Lower leg skin (tissue), 4 donors: ENCODE measurements at regions not wholly inside any gene's neighbourhood (a gene's known extent, or its start where the extent isn't known, plus 50 kb on each side); places are given as distances from the start of the nearest gene placed in this dataset.

Source experiments
- DNase-seq, 2 donors: peaks; one replicate each; pipeline ENCODE4 v3.0.0-alpha.2; 2019; ENCODE audit warnings: low spot score in 2 of 2
- H3K4me3 ChIP-seq: fragments of 200-600 bp; sonication (generic); 2 replicates; pipeline ENCODE4 v1.5.1; 2017; ENCODE audit warnings: mild to moderate bottlenecking, low read depth; ENCODE audit not compliant: poor library complexity, severe bottlenecking
- CTCF ChIP-seq, 3 donors: fragments of 450-650 bp; IDR thresholded peaks; one replicate each; pipeline ENCODE4 v1.5.1; 2016; ENCODE audit warnings: antibody characterized with exemption in 3 of 3, mild to moderate bottlenecking in 3 of 3, moderate library complexity in 2 of 3
- POLR2A ChIP-seq, 2 donors: fragments of 450-650 bp; IDR thresholded peaks; one replicate each; pipeline ENCODE4 v1.6.1; 2016 to 2017; ENCODE audit warnings: antibody characterized with exemption in 2 of 2, mild to moderate bottlenecking in 1 of 2, moderate library complexity in 1 of 2
- WGBS, 2 donors: methylation state at CpG; one replicate each; pipeline ENCODE4 v1.1.5; 2018; 5-methylcytosine and 5-hydroxymethylcytosine counted together
- intact Hi-C: fragments of 100-400 bp; cut with DNase I; formaldehyde crosslinking; loops from one replicate; pipeline ENCODE4 v1.15.0; 2023; ENCODE audit warnings: low total_unique reads

GRCh38 chr1:201626629-201627275, 87.8 kb downstream of the NAV1 start:
- H3K4me3 ChIP-seq = no peak overlapping the region
- TF ChIP-seq POLR2A (IDR thresholded peaks at IDR 0.05) = no peak
- TF ChIP-seq CTCF (IDR thresholded peaks at IDR 0.05) = no peak
- intact Hi-C loops = no loop called here
- DNase-seq = no peak
- WGBS, 2 donors = 72 to 74% methylated on average over 4 of the region's 4 CpGs

- DNase-seq = no peak
- 56 to 71% methylated on average over 5 to 6 of the region's 6 CpGs for WGBS, 2 donors
- intact Hi-C loops = no loop called here
- H3K4me3 ChIP-seq = no peak overlapping the region
- TF ChIP-seq POLR2A (IDR thresholded peaks at IDR 0.05) = no peak
- no peak for TF ChIP-seq CTCF (IDR thresholded peaks at IDR 0.05)
Measured at GRCh38 chr1:201628490-201628889, 89.6 kb downstream of the NAV1 start.

GRCh38 chr1:201630582-201630981, 91.7 kb downstream of the NAV1 start:
- WGBS, 2 donors = 72 to 75% methylated on average over 6 of the region's 6 CpGs
- no peak overlapping the region for H3K4me3 ChIP-seq
- intact Hi-C loops = no loop called here
- no peak for DNase-seq
- no peak for TF ChIP-seq POLR2A (IDR thresholded peaks at IDR 0.05)
- TF ChIP-seq CTCF (IDR thresholded peaks at IDR 0.05) = no peak

GRCh38 chr1:201631037-201631436, 92.1 kb downstream of the NAV1 start:
- TF ChIP-seq POLR2A (IDR thresholded peaks at IDR 0.05) (no peak), CTCF (IDR thresholded peaks at IDR 0.05) (no peak)
- no peak for DNase-seq
- no peak overlapping the region for H3K4me3 ChIP-seq
- 80 to 82% methylated on average over 7 of the region's 7 CpGs for WGBS, 2 donors
- intact Hi-C loops = no loop called here

- no peak for TF ChIP-seq POLR2A (IDR thresholded peaks at IDR 0.05)
- no peak for TF ChIP-seq CTCF (IDR thresholded peaks at IDR 0.05)
- intact Hi-C loops = no loop called here
- no peak overlapping the region for H3K4me3 ChIP-seq
- WGBS, 2 donors = 73 to 81% methylated on average over 5 of the region's 5 CpGs
- DNase-seq = no peak
Measured at GRCh38 chr1:201632364-201632952, 93.5 kb downstream of the NAV1 start.

GRCh38 chr1:201633297-201633696, 94.4 kb downstream of the NAV1 start:
- no peak overlapping the region for H3K4me3 ChIP-seq
- intact Hi-C loops = no loop called here
- TF ChIP-seq CTCF (IDR thresholded peaks at IDR 0.05) (no peak), POLR2A (IDR thresholded peaks at IDR 0.05) (no peak)
- 58 to 65% methylated on average over 2 of the region's 2 CpGs for WGBS, 2 donors
- no peak for DNase-seq
